ENCODE measurements at regions not wholly inside any gene's neighbourhood (a gene's known extent, or its start where the extent isn't known, plus 50 kb on each side); places are given as distances from the start of the nearest gene placed in this dataset.

GRCh38 chr15:95087253-95087609, 855.9 kb downstream of the MCTP2 start:
- TF ChIP-seq ARNTL (CRISPR knock-in tag; IDR thresholded peaks at IDR 0.05; ENCODE audit: borderline replicate concordance, low read depth) (no peak), GLIS3 (CRISPR knock-in tag; IDR thresholded peaks at IDR 0.05) (no peak), PATZ1 (CRISPR knock-in tag; IDR thresholded peaks at IDR 0.05; ENCODE audit: borderline replicate concordance) (no peak), RARB (CRISPR knock-in tag; IDR thresholded peaks at IDR 0.05) (no peak), ZNF8 (CRISPR knock-in tag; IDR thresholded peaks at IDR 0.05) (no peak), ZNF565 (CRISPR knock-in tag; conservative IDR thresholded peaks at IDR 0.05; ENCODE audit: low read depth) (no peak), CSRNP3 (CRISPR knock-in tag; IDR thresholded peaks at IDR 0.05) (no peak), CREB5 (CRISPR knock-in tag; IDR thresholded peaks at IDR 0.05; ENCODE audit: low read depth) (no peak), ISL1 (CRISPR knock-in tag; IDR thresholded peaks at IDR 0.05) (no peak), BACH2 (CRISPR knock-in tag; IDR thresholded peaks at IDR 0.05; ENCODE audit: borderline replicate concordance) (no peak), OSR1 (CRISPR knock-in tag; IDR thresholded peaks at IDR 0.05) (no peak), ZFP3 (CRISPR knock-in tag; IDR thresholded peaks at IDR 0.05) (no peak)

All from SK-N-SH treated with all-trans-retinoic acid at 6 μM for 48 hours (cell line).